ENCODE measurements at regions not wholly inside any gene's neighbourhood (a gene's known extent, or its start where the extent isn't known, plus 50 kb on each side); places are given as distances from the start of the nearest gene placed in this dataset.
A peak's percentile ranks its signal among the peaks of the same experiment; 100 is the strongest.

DNA sequence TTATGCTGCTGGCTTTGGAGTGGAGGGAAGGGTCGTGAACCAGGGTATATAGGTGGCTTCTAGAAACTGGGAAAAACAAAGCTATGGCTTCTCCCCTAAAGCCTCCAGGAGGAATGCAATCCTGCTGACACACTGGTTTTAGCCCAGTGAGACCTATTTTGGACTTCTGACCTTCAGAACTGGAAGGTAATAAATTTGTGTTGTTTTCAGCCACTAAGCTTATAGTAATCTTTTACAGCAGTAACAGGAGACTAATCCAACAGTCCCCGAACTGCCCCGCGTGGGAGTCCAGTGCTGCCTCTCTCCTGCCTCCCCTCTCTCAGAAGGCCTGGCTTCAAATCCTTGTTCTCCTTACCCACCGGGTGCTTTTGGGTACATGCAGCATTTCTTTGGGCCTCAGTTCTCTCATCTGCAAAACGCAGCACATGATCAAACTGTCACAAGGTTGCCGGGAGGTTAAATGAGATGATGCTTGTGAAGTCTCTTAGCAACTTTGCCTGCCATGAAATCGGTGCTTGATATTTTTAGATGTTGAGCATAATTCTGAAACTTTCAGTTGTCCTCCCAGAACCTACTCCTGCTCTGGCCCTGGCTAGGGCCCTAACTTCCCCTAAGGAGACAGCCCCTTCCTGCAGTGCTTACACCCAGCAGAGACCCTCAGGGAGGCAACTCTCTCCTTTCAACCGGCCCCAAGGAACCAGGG is 127.3 kb upstream of the BOD1 start:
- no peak overlapping the region for H3K4me3 ChIP-seq
- FAIRE-seq (no peak), ATAC-seq (no peak; the same call in 2 of the 3 replicates), DNase-seq (ENCODE audit: extremely low read depth in 1 of 4, low spot score in 3 of 4) (no peak)
- no peak for TF ChIP-seq DPF2 (IDR thresholded peaks at IDR 0.05)
- TF ChIP-seq YBX1 (IDR thresholded peaks at IDR 0.05) = no peak
- TF ChIP-seq, protein P1, sequence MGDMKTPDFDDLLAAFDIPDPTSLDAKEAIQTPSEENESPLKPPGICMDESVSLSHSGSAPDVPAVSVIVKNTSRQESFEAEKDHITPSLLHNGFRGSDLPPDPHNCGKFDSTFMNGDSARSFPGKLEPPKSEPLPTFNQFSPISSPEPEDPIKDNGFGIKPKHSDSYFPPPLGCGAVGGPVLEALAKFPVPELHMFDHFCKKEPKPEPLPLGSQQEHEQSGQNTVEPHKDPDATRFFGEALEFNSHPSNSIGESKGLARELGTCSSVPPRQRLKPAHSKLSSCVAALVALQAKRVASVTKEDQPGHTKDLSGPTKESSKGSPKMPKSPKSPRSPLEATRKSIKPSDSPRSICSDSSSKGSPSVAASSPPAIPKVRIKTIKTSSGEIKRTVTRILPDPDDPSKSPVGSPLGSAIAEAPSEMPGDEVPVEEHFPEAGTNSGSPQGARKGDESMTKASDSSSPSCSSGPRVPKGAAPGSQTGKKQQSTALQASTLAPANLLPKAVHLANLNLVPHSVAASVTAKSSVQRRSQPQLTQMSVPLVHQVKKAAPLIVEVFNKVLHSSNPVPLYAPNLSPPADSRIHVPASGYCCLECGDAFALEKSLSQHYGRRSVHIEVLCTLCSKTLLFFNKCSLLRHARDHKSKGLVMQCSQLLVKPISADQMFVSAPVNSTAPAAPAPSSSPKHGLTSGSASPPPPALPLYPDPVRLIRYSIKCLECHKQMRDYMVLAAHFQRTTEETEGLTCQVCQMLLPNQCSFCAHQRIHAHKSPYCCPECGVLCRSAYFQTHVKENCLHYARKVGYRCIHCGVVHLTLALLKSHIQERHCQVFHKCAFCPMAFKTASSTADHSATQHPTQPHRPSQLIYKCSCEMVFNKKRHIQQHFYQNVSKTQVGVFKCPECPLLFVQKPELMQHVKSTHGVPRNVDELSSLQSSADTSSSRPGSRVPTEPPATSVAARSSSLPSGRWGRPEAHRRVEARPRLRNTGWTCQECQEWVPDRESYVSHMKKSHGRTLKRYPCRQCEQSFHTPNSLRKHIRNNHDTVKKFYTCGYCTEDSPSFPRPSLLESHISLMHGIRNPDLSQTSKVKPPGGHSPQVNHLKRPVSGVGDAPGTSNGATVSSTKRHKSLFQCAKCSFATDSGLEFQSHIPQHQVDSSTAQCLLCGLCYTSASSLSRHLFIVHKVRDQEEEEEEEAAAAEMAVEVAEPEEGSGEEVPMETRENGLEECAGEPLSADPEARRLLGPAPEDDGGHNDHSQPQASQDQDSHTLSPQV (IDR thresholded peaks at IDR 0.05) = 0 out of 2 replicates have a peak, but pooled peaks have one; percentile 30
- TF ChIP-seq PTRF (tag; IDR thresholded peaks at IDR 0.05) = no peak
- no peak for TF ChIP-seq ZSCAN32 (CRISPR knock-in tag; IDR thresholded peaks at IDR 0.05)
- no peak for TF ChIP-seq CREB1 (IDR thresholded peaks at IDR 0.05)
- no peak for TF ChIP-seq CREB1 (CRISPR knock-in tag; IDR thresholded peaks at IDR 0.05)
- no peak for TF ChIP-seq GTF2E2 (tag; IDR thresholded peaks at IDR 0.05)
- TF ChIP-seq ZNF584 (CRISPR knock-in tag; IDR thresholded peaks at IDR 0.05; ENCODE audit: low read depth) = no peak
- no peak for TF ChIP-seq ZNF184 (CRISPR knock-in tag; IDR thresholded peaks at IDR 0.05)
- TF ChIP-seq BRD9 (IDR thresholded peaks at IDR 0.05; ENCODE audit: low read depth, partially characterized antibody) = no peak
- no peak for TF ChIP-seq PHB (CRISPR knock-in tag; IDR thresholded peaks at IDR 0.05)
- no peak for TF ChIP-seq ILK (tag; IDR thresholded peaks at IDR 0.05; ENCODE audit: borderline replicate concordance, low read depth)
- no peak for TF ChIP-seq ZNF239 (CRISPR knock-in tag; IDR thresholded peaks at IDR 0.05)
- peak; percentile 27; the same call in 1 of the 2 replicates for TF ChIP-seq C11orf30 (IDR thresholded peaks at IDR 0.05; ENCODE audit: low read depth)
- no peak for TF ChIP-seq MIER1 (IDR thresholded peaks at IDR 0.05; ENCODE audit: low read depth)
- H3K4me1 ChIP-seq (replicated peaks in 1 of 2; ENCODE audit: control insufficient read depth in 2 of 2, insufficient read depth in 2 of 2, low read length in 2 of 2) = peaks cover 0 to 17% of the 10 kb centered on the region in 2 experiments; a peak in 3 of 5 replicates
- no peaks in the 10 kb centered on the region for H3K27me3 ChIP-seq (ENCODE audit: control insufficient read depth in 2 of 2, insufficient read depth in 2 of 2, low read length in 2 of 2)
- BruUV-seq (replicated peaks) = no TSS peak
- POLR2A ChIA-PET = no interaction called here
- no peaks in the 10 kb centered on the region for H4K20me1 ChIP-seq (replicated peaks; ENCODE audit: control insufficient read depth, insufficient read depth, low read length)
- CTCF ChIA-PET (ENCODE audit: low intra/inter-chr PET ratio) = no interaction called here
- H3K9ac ChIP-seq (ENCODE audit: insufficient read depth in 1 of 2, low read depth in 2 of 2, low read length in 2 of 2) = no peak overlapping the region; a peak in 1 of 4 replicates
- 55% methylated on average over 9 of the region's 9 CpGs for WGBS (ENCODE audit: insufficient coverage, low coverage, missing lambda C conversion rate)
- intact Hi-C loops (cut with micrococcal nuclease) (no loop called here), in situ Hi-C loops (cut with MboI) (no loop called here)
- H3K36me3 ChIP-seq (ENCODE audit: control insufficient read depth, insufficient read depth, low read length) = no peaks in the 10 kb centered on the region
- no peaks in the 10 kb centered on the region for H3K79me2 ChIP-seq (ENCODE audit: control insufficient read depth, insufficient read depth, low read length)
- H3K9me1 ChIP-seq (ENCODE audit: control insufficient read depth, insufficient read depth, low read length) = no peaks in the 10 kb centered on the region
- H3K27ac ChIP-seq (ENCODE audit: extremely low read depth, low read depth, low read length) = no peak overlapping the region
- H3K9me3 ChIP-seq (replicated peaks; ENCODE audit: control insufficient read depth, insufficient read depth, low read depth, low read length) = no peaks in the 10 kb centered on the region
- H3K4me2 ChIP-seq (ENCODE audit: insufficient read depth, low read length) = no peak overlapping the region
- H2AFZ ChIP-seq (ENCODE audit: low read depth, low read length) = peak overlapping the region; percentile 60; the same call in 1 of the 2 replicates

Measured in K562 (cell line).